Activated naive CD8-positive, alpha-beta T cell treated with anti-CD3 and anti-CD28 coated beads, Interleukin-2, amount 50 U/mL, for 16 hours (primary cell): ENCODE measurements at regions not wholly inside any gene's neighbourhood (a gene's known extent, or its start where the extent isn't known, plus 50 kb on each side); places are given as distances from the start of the nearest gene placed in this dataset.
A peak's percentile ranks its signal among the peaks of the same experiment; 100 is the strongest.
"Not testable (repeated sequence)": the region's sequence is repeated elsewhere in the genome, so short reads cannot be mapped to it uniquely, and the experiment has no call there.

Experiments
- DNase-seq: peaks from one replicate; pipeline ENCODE4 v3.0.0-alpha.2; 2020; ENCODE audit warnings: low read depth, low spot score

GRCh38 chrX:74080165-74080564 lies 223.8 kb upstream of the ZCCHC13 start:
- DNase-seq: no peak

- no peak for DNase-seq
Measured at GRCh38 chrX:74065831-74066390, 213.4 kb upstream of the XIST start.

- DNase-seq: no peak
Measured at GRCh38 chrX:74063426-74064155, 211.1 kb upstream of the XIST start.

- no peak for DNase-seq
Measured at GRCh38 chrX:74061879-74062278, 209.4 kb upstream of the XIST start.

GRCh38 chrX:74049126-74049525 lies 196.6 kb upstream of the XIST start:
- DNase-seq: no peak

GRCh38 chrX:74034066-74034465 lies 181.6 kb upstream of the XIST start:
- not testable (repeated sequence) for DNase-seq

- DNase-seq: not testable (repeated sequence)
Measured at GRCh38 chrX:74031527-74031926, 179.0 kb upstream of the XIST start.

- not testable (repeated sequence) for DNase-seq
Measured at GRCh38 chrX:74030766-74031165, 178.3 kb upstream of the XIST start.

- not testable (repeated sequence) for DNase-seq
Measured at GRCh38 chrX:74025145-74025544, 172.6 kb upstream of the XIST start.

GRCh38 chrX:74023203-74023602 lies 170.7 kb upstream of the XIST start:
- no peak for DNase-seq

GRCh38 chrX:74018253-74018652 lies 165.7 kb upstream of the XIST start:
- no peak for DNase-seq

GRCh38 chrX:74015379-74016019 lies 163.0 kb upstream of the XIST start:
- peak; percentile 4 for DNase-seq

GRCh38 chrX:74009041-74009440 lies 156.5 kb upstream of the XIST start:
- DNase-seq: no peak

GRCh38 chrX:73992019-73992418 lies 139.5 kb upstream of the XIST start:
- DNase-seq: no peak

- no peak for DNase-seq
Measured at GRCh38 chrX:73987166-73987565, 134.7 kb upstream of the XIST start.

- no peak for DNase-seq
Measured at GRCh38 chrX:73979551-73980131, 127.1 kb upstream of the XIST start.

GRCh38 chrX:73977542-73978169 lies 125.1 kb upstream of the XIST start:
- no peak for DNase-seq

GRCh38 chrX:73967461-73967860 lies 114.9 kb upstream of the XIST start:
- not testable (repeated sequence) for DNase-seq

- DNase-seq: no peak
Measured at GRCh38 chrX:73965833-73966232, 113.3 kb upstream of the XIST start.

GRCh38 chrX:73964579-73964978 lies 112.1 kb upstream of the XIST start:
- DNase-seq: no peak

- DNase-seq: no peak
Measured at GRCh38 chrX:73963682-73964081, 111.2 kb upstream of the XIST start.

- no peak for DNase-seq
Measured at GRCh38 chrX:73962948-73963347, 110.4 kb upstream of the XIST start.
